ENCODE measurements at regions not wholly inside any gene's neighbourhood (a gene's known extent, or its start where the extent isn't known, plus 50 kb on each side); places are given as distances from the start of the nearest gene placed in this dataset.

GRCh38 chr16:6113749-6114148 is 1016.2 kb upstream of the EEF2KMT start:
- H3K9me3 ChIP-seq: no peaks in the 10 kb centered on the region
- no peak overlapping the region for H3K4me3 ChIP-seq
- no peaks in the 10 kb centered on the region for H3K4me1 ChIP-seq

GRCh38 chr16:6112700-6113099 is 1015.1 kb upstream of the EEF2KMT start:
- DNase-seq (ENCODE audit: low spot score): no peak
- no peak overlapping the region for H3K27ac ChIP-seq
- no peaks in the 10 kb centered on the region for H3K36me3 ChIP-seq
- no peak overlapping the region for H3K4me3 ChIP-seq
- no peaks in the 10 kb centered on the region for H3K9me3 ChIP-seq
- H3K27me3 ChIP-seq: no peaks in the 10 kb centered on the region
- no peaks in the 10 kb centered on the region for H3K4me1 ChIP-seq
- no peak for TF ChIP-seq CTCF (IDR thresholded peaks at IDR 0.05)

More at GRCh38 chr16:6113749-6114148, 1016.2 kb upstream of the EEF2KMT start:
- no peak overlapping the region for H3K27ac ChIP-seq
- DNase-seq (ENCODE audit: low spot score): no peak
- TF ChIP-seq CTCF (IDR thresholded peaks at IDR 0.05): no peak
- no peaks in the 10 kb centered on the region for H3K36me3 ChIP-seq
- no peaks in the 10 kb centered on the region for H3K27me3 ChIP-seq

- Histone ChIP-seq H3K36me3 (no peaks in the 10 kb centered on the region), H3K9me3 (no peaks in the 10 kb centered on the region), H3K4me3 (no peak overlapping the region), H3K4me1 (no peaks in the 10 kb centered on the region), H3K27me3 (no peaks in the 10 kb centered on the region), H3K27ac (no peak overlapping the region)
- no peak for TF ChIP-seq CTCF (IDR thresholded peaks at IDR 0.05)
- DNase-seq (ENCODE audit: low spot score): no peak
These were observed 1013.8 kb upstream of the EEF2KMT start for GRCh38 chr16:6111390-6111789.

- Histone ChIP-seq H3K4me3 (no peak overlapping the region), H3K27ac (no peak overlapping the region), H3K27me3 (no peaks in the 10 kb centered on the region), H3K9me3 (no peaks in the 10 kb centered on the region), H3K36me3 (no peaks in the 10 kb centered on the region), H3K4me1 (no peaks in the 10 kb centered on the region)
- no peak for DNase-seq (ENCODE audit: low spot score)
- TF ChIP-seq CTCF (IDR thresholded peaks at IDR 0.05): no peak
These were observed 1012.8 kb upstream of the EEF2KMT start for GRCh38 chr16:6110346-6110745.

GRCh38 chr16:6106061-6106460 is 1008.5 kb upstream of the EEF2KMT start:
- DNase-seq (ENCODE audit: low spot score): no peak

More at GRCh38 chr16:6106061-6106460, 1008.5 kb upstream of the EEF2KMT start:
- H3K27ac ChIP-seq: no peak overlapping the region
- no peak overlapping the region for H3K4me3 ChIP-seq
- H3K9me3 ChIP-seq: no peaks in the 10 kb centered on the region
- H3K27me3 ChIP-seq: no peaks in the 10 kb centered on the region
- TF ChIP-seq CTCF (IDR thresholded peaks at IDR 0.05): no peak
- H3K36me3 ChIP-seq: no peaks in the 10 kb centered on the region
- H3K4me1 ChIP-seq: no peaks in the 10 kb centered on the region

Data from right atrium auricular region (tissue), 2 donors.